GM18868 (cell line): ENCODE measurements at regions not wholly inside any gene's neighbourhood (a gene's known extent, or its start where the extent isn't known, plus 50 kb on each side); places are given as distances from the start of the nearest gene placed in this dataset.

ENCODE experiments used
- ATAC-seq: cut with Tn5 transposase; IDR thresholded peaks from one replicate; pipeline ENCODE4 v1.9.1; 2021; ENCODE audit warnings: mild to moderate bottlenecking, moderate library complexity; ENCODE audit not compliant: unreplicated experiment

- no peak for ATAC-seq
These were observed 499.3 kb downstream of the FOXG1 start for GRCh38 chr14:29265852-29266251.

DNA sequence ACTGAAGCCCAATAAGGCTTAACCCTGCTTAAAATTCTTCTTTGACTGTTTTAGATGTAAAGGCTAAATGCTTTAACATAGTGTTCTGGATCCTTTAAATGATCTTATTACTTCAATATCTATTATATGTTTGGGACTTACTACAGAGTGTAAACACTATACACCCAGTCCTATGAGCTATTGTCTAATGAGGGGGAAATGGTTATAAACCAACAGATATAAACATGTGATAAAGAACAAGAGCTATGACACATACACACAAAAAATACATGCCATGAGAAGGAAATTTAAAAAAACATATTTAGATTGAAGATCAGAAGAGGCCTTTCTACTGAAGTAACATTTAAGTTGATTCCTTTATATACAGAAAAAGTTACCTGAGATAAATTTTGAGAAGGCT is 505.1 kb downstream of the FOXG1 start:
- no peak for ATAC-seq

GRCh38 chr14:29273513-29273912 is 506.9 kb downstream of the FOXG1 start:
- no peak for ATAC-seq

- no peak for ATAC-seq
These were observed 508.5 kb downstream of the FOXG1 start for GRCh38 chr14:29274890-29275596.

GRCh38 chr14:29278301-29279263 is 512.0 kb downstream of the FOXG1 start:
- ATAC-seq = no peak

- no peak for ATAC-seq
These were observed 515.6 kb downstream of the FOXG1 start for GRCh38 chr14:29282169-29282568.

- no peak for ATAC-seq
These were observed 523.9 kb downstream of the FOXG1 start for GRCh38 chr14:29290441-29290840.

GRCh38 chr14:29299372-29299771 is 532.8 kb downstream of the FOXG1 start:
- no peak for ATAC-seq

DNA sequence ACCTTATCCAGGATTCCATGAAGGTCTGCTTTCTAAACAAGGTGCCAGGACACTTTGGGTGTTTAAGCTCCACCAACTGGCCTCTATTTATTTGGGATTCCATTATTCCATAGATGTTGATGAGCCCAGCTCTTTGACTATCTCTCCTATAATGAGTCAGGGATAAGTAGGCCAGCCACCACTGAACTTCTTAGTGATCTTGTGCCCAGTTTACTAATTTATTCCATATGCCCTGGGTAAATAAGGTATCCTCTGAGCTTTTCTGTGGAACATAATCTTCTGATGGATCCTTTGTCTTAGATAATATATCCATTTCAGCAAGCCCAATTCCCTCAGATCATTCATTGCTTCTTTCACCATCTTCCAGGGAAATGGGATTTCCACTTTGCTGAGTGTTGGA is 535.0 kb downstream of the FOXG1 start:
- no peak for ATAC-seq

DNA sequence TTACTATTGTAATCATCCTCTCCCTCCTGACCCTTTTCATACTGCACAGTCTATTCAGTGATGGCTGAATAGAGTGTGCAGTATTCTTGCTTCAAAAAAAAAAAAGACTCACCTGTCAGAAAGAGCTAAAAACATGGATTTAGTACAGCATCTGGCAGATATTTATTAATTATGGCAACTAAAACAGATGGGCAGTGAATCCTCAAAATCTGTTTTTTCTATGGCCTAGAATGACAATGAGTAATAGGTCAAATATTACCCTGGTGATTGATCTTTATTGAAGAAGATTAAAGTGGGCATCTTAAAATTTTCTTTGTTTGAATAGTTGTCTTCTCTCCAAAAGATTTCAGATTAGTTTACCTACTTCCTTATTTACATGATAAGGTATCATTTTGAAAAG is 543.6 kb downstream of the FOXG1 start:
- no peak for ATAC-seq

DNA sequence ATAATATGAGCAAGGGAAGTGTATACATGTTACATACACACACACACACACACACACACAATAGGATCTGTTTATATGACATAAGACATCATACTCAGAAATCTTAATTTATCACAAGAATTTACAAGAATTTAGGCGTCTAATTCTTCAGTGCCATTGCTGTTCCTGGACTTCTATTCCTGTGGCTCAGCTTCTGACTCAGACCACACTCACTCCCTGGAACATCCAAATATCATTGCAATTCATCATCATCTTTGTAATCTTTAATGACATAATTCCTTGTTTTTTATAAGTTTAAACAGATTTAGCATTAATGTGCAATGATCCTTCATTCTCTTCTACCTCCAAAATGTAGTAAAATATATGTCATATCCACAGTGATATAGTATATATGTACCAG is 544.2 kb downstream of the FOXG1 start:
- no peak for ATAC-seq

DNA sequence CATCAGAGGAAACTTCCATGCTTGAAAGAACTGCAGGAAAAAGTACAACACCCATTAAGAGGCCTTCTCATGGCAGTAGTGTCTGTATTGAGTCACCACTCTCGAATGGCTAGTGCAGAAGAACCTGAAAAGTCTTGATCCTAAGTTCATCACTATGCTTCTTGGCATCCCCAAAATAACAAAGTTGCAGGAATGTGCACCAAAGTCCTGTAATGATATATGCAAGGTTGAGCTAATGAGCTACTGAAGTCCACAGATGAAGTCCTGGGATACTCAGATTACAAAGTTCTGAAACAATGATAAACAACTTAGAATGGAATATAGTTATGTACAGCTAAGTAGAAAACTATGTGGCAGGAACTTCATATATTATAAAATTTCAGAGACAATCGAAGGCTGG is 545.4 kb downstream of the FOXG1 start:
- ATAC-seq = no peak

GRCh38 chr14:29316936-29317335 is 550.3 kb downstream of the FOXG1 start:
- ATAC-seq = no peak

DNA sequence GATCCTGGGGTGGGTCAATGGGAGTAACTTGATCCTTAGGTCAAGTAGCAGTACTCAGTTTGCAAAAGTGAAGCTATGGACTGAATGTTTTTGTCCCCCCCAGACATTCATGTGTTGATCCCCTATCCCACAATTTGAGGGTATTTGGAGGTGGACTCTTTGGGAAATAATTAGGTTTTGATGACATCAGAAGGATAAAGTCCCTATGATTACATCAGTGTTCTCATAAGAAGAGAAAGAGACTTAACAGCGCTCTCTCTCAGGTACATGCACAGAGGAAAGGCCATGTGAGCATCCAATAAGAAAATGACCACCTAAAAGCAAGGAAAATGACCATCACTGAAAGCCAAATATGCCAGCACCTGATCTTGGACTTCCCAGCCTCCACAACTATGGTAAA is 550.8 kb downstream of the FOXG1 start:
- ATAC-seq = no peak

- ATAC-seq = no peak
These were observed 553.7 kb downstream of the FOXG1 start for GRCh38 chr14:29320286-29320685.

DNA sequence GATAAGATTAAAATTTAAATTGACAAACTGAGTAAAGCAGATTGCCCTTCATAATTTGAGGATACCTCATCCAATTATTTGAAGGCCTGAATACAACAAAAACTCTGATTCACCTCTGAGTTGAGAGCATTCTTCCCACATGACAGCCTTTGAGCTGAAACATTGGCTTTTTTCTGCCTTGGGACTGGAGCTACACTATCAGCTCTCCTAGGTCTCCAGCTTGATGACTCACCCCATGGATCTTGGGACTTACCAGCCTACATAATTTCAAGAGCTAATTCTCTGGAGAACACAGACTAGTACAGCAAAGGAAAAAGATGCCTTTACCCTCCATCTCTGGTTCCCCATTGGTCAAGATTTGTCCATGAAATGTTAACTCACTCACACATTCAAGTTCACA is 555.1 kb downstream of the FOXG1 start:
- ATAC-seq = no peak

- no peak for ATAC-seq
These were observed 573.0 kb downstream of the FOXG1 start for GRCh38 chr14:29339494-29340172.

DNA sequence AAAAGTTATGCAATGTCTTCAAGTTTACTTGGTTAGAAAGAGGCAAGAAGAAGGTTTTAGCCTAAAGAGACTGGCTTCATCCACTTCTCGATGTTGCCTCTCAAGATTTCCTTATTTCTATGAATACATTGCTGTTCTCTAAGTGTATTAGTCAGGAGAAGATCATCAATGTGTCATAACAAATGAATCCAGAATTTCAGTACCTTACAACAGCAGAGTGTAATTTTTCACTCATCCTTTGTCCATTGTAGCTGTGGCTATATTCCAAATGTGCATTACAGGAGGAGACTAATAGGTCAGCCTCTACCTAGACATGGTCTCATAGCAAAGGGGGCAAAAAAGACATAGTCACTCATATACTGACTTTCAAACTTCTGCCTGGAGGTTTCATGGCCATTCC is 579.1 kb downstream of the PRKD1 start:
- no peak for ATAC-seq

DNA sequence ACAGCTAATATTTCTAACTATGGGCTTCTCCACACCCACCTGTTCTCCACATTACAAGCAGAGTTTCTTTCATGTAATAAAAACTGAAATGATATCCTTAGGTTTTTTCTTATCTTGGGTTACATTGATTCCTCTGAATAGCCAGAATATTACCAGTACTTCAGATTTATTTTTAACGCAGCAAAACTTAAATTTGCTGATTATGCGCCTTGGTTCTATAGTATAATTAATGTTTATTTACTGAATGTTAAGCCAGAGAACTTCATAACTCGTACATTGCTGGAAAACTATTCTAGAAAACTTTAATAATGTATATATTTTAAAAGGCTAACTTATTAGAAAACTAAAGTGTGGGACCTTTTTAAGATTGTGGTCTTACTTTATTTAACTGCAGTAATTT is 577.2 kb downstream of the PRKD1 start:
- ATAC-seq = no peak

- ATAC-seq = no peak
These were observed 575.5 kb downstream of the PRKD1 start for GRCh38 chr14:29351996-29352705.

DNA sequence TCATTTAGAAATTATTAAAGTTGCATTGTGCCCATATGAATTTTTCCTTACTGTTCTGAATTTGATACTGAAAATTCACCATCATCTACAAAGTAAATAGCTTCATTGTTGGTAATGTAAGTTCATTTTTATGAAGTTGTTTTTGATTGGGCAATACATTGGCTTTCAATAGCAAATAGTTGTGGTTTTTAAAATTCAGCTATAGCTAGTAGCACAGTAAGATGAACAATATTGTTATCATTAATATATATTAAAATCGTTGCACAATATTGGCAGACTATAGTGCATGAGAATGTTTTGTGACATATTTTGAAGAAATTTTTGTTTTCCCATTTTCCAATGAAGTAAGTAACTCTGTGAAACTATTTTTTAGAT is 575.0 kb downstream of the PRKD1 start:
- ATAC-seq = no peak
